A549 (cell line): ENCODE measurements at regions not wholly inside any gene's neighbourhood (a gene's known extent, or its start where the extent isn't known, plus 50 kb on each side); places are given as distances from the start of the nearest gene placed in this dataset.

Experiments
- CBX2 ChIP-seq: fragments of 200-600 bp; sonication (generic); IDR thresholded peaks from 2 replicates; pipeline ENCODE4 v1.6.1; 2016; ENCODE audit warnings: low read depth, mild to moderate bottlenecking, borderline replicate concordance
- EHMT2 ChIP-seq: fragments of 200-600 bp; sonication (generic); IDR thresholded peaks from 2 replicates; pipeline ENCODE4 v1.6.1; 2016; ENCODE audit warnings: antibody characterized with exemption, low read depth, mild to moderate bottlenecking, moderate library complexity
- ESRRA ChIP-seq: fragments of 150-350 bp; IDR thresholded peaks from 2 replicates; pipeline ENCODE4 v1.6.1; 2014; ENCODE audit warnings: mild to moderate bottlenecking, low read length, borderline replicate concordance
- JUNB ChIP-seq: fragments of >200 bp; sonication (Bioruptor Twin); formaldehyde crosslinking; IDR thresholded peaks from 2 replicates; pipeline ENCODE4 v1.6.1; 2016
- MAFK ChIP-seq: fragments of 450-650 bp; IDR thresholded peaks from 2 replicates; pipeline ENCODE4 v1.6.1; 2014; ENCODE audit not compliant: partially characterized antibody
- NPAS2 ChIP-seq: fragments of 250-450 bp; sonication (Bioruptor Pico); IDR thresholded peaks from 2 replicates; pipeline ENCODE4 v1.8.0; 2022; ENCODE audit warnings: mild to moderate bottlenecking, moderate library complexity, borderline replicate concordance
- NR3C1 ChIP-seq: fragments of >200 bp; sonication (Bioruptor Twin); formaldehyde crosslinking; IDR thresholded peaks from 3 replicates; pipeline ENCODE4 v1.6.1; 2017
- POLR2A ChIP-seq: IDR thresholded peaks from 2 replicates; pipeline ENCODE4 v1.6.1; 2012; ENCODE audit warnings: mild to moderate bottlenecking, low read length
- RAD21 ChIP-seq, 2 experiments: fragments of >200 bp in 1 of 2; sonication (Bioruptor Twin) in 1 of 2; formaldehyde crosslinking in 1 of 2; IDR thresholded peaks in 1 of 2; conservative IDR thresholded peaks in 1 of 2; 2 replicates in 1 of 2; 3 replicates in 1 of 2; pipeline ENCODE4 v1.6.1; 2012 to 2018; ENCODE audit warnings: inconsistent platforms in 1 of 2
- TFCP2L1 ChIP-seq: fragments of 250-450 bp; sonication (Bioruptor Pico); IDR thresholded peaks from 2 replicates; pipeline ENCODE4 v1.5.0; 2021; ENCODE audit warnings: mild to moderate bottlenecking
- TF ChIP-seq, protein P1 (sequence below): fragments of >200 bp; sonication (Bioruptor Twin); formaldehyde crosslinking; IDR thresholded peaks from 3 replicates; pipeline ENCODE4 v1.5.1; 2016
- TF ChIP-seq, protein P2 (sequence below): fragments of >200 bp; sonication (Bioruptor Twin); formaldehyde crosslinking; IDR thresholded peaks from 2 replicates; pipeline ENCODE4 v1.6.1; 2016

DNA sequence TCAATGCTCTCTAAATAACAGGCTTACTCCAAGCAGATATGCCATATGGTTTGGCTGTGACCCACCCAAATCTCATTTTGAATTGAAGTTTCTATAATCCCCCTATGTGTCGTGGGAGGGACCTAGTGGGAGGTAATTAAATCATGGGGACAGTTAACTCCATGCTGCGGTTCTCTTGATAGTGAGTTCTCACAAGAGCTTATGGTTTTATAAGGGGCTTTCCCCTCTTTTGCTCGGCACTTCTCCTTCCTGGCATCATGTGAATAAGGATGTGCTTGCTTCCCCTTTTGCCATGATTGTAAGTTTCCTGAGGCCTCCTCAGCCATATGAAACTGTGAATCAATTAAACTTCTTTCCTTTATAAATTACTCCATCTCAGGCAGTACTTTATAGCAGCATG lies 302.7 kb upstream of the ZC3H15 start:
- no peak for TF ChIP-seq EHMT2
- TF ChIP-seq, protein P1, sequence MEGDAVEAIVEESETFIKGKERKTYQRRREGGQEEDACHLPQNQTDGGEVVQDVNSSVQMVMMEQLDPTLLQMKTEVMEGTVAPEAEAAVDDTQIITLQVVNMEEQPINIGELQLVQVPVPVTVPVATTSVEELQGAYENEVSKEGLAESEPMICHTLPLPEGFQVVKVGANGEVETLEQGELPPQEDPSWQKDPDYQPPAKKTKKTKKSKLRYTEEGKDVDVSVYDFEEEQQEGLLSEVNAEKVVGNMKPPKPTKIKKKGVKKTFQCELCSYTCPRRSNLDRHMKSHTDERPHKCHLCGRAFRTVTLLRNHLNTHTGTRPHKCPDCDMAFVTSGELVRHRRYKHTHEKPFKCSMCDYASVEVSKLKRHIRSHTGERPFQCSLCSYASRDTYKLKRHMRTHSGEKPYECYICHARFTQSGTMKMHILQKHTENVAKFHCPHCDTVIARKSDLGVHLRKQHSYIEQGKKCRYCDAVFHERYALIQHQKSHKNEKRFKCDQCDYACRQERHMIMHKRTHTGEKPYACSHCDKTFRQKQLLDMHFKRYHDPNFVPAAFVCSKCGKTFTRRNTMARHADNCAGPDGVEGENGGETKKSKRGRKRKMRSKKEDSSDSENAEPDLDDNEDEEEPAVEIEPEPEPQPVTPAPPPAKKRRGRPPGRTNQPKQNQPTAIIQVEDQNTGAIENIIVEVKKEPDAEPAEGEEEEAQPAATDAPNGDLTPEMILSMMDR = no peak
- no peak for TF ChIP-seq CBX2
- no peak for TF ChIP-seq POLR2A
- TF ChIP-seq MAFK = no peak
- TF ChIP-seq NR3C1 = no peak
- TF ChIP-seq NPAS2 (CRISPR knock-in tag) = no peak
- no peak for TF ChIP-seq RAD21 (conservative IDR thresholded peaks at IDR 0.05 in 1 of 2, IDR thresholded peaks at IDR 0.05 in 1 of 2)
- TF ChIP-seq, protein P2, sequence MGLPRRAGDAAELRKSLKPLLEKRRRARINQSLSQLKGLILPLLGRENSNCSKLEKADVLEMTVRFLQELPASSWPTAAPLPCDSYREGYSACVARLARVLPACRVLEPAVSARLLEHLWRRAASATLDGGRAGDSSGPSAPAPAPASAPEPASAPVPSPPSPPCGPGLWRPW = no peak
- no peak for TF ChIP-seq JUNB
- no peak for TF ChIP-seq TFCP2L1 (CRISPR knock-in tag)
- no peak for TF ChIP-seq ESRRA
